ENCODE measurements at regions not wholly inside any gene's neighbourhood (a gene's known extent, or its start where the extent isn't known, plus 50 kb on each side); places are given as distances from the start of the nearest gene placed in this dataset.

- H3K4me3 ChIP-seq (ENCODE audit: insufficient read depth, low read length, poor library complexity, severe bottlenecking): no peak overlapping the region
- no peaks in the 10 kb centered on the region for H3F3A ChIP-seq (ENCODE audit: insufficient read depth)
- no peak overlapping the region for H3K4me2 ChIP-seq (ENCODE audit: low read depth, low read length, poor library complexity, severe bottlenecking)
- no peaks in the 10 kb centered on the region for H3K36me3 ChIP-seq (ENCODE audit: low read length)
- H3K9me2 ChIP-seq (replicated peaks; ENCODE audit: insufficient read depth, low read length): no peaks in the 10 kb centered on the region
- H3K9me3 ChIP-seq (ENCODE audit: insufficient read depth, low read length): no peaks in the 10 kb centered on the region
- no peak overlapping the region for H2AFZ ChIP-seq (ENCODE audit: low read depth, low read length, severe bottlenecking)
- no peak overlapping the region for H3K9ac ChIP-seq (ENCODE audit: low read length)
- TF ChIP-seq EZH2phosphoT487 (conservative IDR thresholded peaks at IDR 0.05; ENCODE audit: low read length): no peak
- TF ChIP-seq CTCF (IDR thresholded peaks at IDR 0.05; ENCODE audit: insufficient read depth, low read length, poor library complexity, severe bottlenecking): no peak
- H4K20me1 ChIP-seq (ENCODE audit: low read depth, low read length): no peaks in the 10 kb centered on the region
- H3K27ac ChIP-seq (ENCODE audit: low read depth, low read length): no peak overlapping the region
- H3K79me2 ChIP-seq (ENCODE audit: insufficient read depth, low read length): no peaks in the 10 kb centered on the region
- no peaks in the 10 kb centered on the region for H3K27me3 ChIP-seq (ENCODE audit: low read length)
Measured at GRCh38 chr3:194941360-194941955, 255.8 kb downstream of the FAM43A start.

- Histone ChIP-seq H4K20me1 (ENCODE audit: low read depth, low read length) (no peaks in the 10 kb centered on the region), H3K27me3 (ENCODE audit: low read length) (no peaks in the 10 kb centered on the region), H3K4me2 (ENCODE audit: low read depth, low read length, poor library complexity, severe bottlenecking) (no peak overlapping the region), H3K4me3 (ENCODE audit: insufficient read depth, low read length, poor library complexity, severe bottlenecking) (no peak overlapping the region), H3F3A (ENCODE audit: insufficient read depth) (no peaks in the 10 kb centered on the region), H3K9me2 (replicated peaks; ENCODE audit: insufficient read depth, low read length) (no peaks in the 10 kb centered on the region), H3K36me3 (ENCODE audit: low read length) (no peaks in the 10 kb centered on the region), H2AFZ (ENCODE audit: low read depth, low read length, severe bottlenecking) (no peak overlapping the region), H3K9ac (ENCODE audit: low read length) (no peak overlapping the region), H3K79me2 (ENCODE audit: insufficient read depth, low read length) (no peaks in the 10 kb centered on the region), H3K9me3 (ENCODE audit: insufficient read depth, low read length) (no peaks in the 10 kb centered on the region), H3K27ac (ENCODE audit: low read depth, low read length) (no peak overlapping the region)
- TF ChIP-seq EZH2phosphoT487 (conservative IDR thresholded peaks at IDR 0.05; ENCODE audit: low read length) (no peak), CTCF (IDR thresholded peaks at IDR 0.05; ENCODE audit: insufficient read depth, low read length, poor library complexity, severe bottlenecking) (no peak)
Measured at GRCh38 chr3:194941956-194942511, 256.4 kb downstream of the FAM43A start.

- Histone ChIP-seq H3K4me2 (ENCODE audit: low read depth, low read length, poor library complexity, severe bottlenecking) (no peak overlapping the region), H3K9ac (ENCODE audit: low read length) (no peak overlapping the region), H3F3A (ENCODE audit: insufficient read depth) (no peaks in the 10 kb centered on the region), H2AFZ (ENCODE audit: low read depth, low read length, severe bottlenecking) (no peak overlapping the region), H3K79me2 (ENCODE audit: insufficient read depth, low read length) (no peaks in the 10 kb centered on the region), H3K9me3 (ENCODE audit: insufficient read depth, low read length) (no peaks in the 10 kb centered on the region), H3K36me3 (ENCODE audit: low read length) (no peaks in the 10 kb centered on the region), H3K4me3 (ENCODE audit: insufficient read depth, low read length, poor library complexity, severe bottlenecking) (no peak overlapping the region), H4K20me1 (ENCODE audit: low read depth, low read length) (no peaks in the 10 kb centered on the region), H3K9me2 (replicated peaks; ENCODE audit: insufficient read depth, low read length) (no peaks in the 10 kb centered on the region), H3K27me3 (ENCODE audit: low read length) (no peaks in the 10 kb centered on the region), H3K27ac (ENCODE audit: low read depth, low read length) (no peak overlapping the region)
- TF ChIP-seq EZH2phosphoT487 (conservative IDR thresholded peaks at IDR 0.05; ENCODE audit: low read length): no peak
- no peak for TF ChIP-seq CTCF (IDR thresholded peaks at IDR 0.05; ENCODE audit: insufficient read depth, low read length, poor library complexity, severe bottlenecking)
Measured at GRCh38 chr3:194944526-194944925, 258.8 kb downstream of the FAM43A start.

Measured in SU-DHL-6 (cell line).